ENCODE measurements at regions not wholly inside any gene's neighbourhood (a gene's known extent, or its start where the extent isn't known, plus 50 kb on each side); places are given as distances from the start of the nearest gene placed in this dataset.

GRCh38 chr4:89514811-89515210 lies 207.2 kb upstream of the GPRIN3 start:
- no peak for TF ChIP-seq POLR2AphosphoS5 (IDR thresholded peaks at IDR 0.05; ENCODE audit: low read depth, low read length)
- TF ChIP-seq POLR2A (IDR thresholded peaks at IDR 0.05; ENCODE audit: low read depth, low read length) = no peak

All from GM12892 (cell line).